ENCODE measurements at regions not wholly inside any gene's neighbourhood (a gene's known extent, or its start where the extent isn't known, plus 50 kb on each side); places are given as distances from the start of the nearest gene placed in this dataset.
"Not testable (repeated sequence)": the region's sequence is repeated elsewhere in the genome, so short reads cannot be mapped to it uniquely, and the experiment has no call there.

DNA sequence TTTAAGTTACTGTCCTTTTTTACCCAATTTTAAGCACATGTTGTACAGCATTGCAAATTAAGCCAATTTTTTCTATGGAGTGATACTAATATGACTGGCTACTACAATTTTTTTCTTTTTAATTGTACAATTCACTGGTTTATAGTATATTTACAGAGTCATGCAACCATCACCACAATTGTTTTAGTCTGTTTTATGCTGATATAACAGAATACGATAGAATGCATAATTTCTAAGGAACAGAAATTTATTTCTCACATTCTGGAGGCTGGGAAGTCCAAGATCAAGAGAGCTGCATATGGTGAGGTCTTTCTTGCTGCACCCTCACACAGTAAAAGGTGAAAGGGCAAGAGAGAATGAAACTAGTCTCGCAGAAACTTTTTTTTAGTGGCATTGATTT lies 125.3 kb downstream of the GLUD2 start:
- DNase-seq, result no peak

DNA sequence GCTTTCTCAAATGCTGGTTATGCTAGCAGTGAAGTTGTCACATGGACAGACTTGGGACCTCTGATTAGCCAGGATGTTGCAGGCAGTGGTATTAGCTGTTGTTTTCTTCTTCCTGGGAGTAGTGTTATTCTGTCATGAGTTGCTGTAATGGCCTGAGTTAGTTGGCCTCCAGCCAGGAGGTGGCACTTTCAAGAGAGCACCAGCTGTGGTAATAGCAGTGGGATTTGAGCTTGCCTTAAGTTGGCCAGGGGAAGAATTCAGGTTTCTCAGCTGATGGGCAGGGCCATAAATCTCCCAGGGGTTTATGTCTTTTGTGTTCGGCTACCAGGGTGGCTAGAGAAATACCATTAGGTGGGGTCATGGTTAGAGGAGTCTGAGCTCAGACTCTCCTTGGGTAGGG lies 132.6 kb downstream of the GLUD2 start:
- DNase-seq, result peak; percentile 28

GRCh38 chrX:121191779-121192178 lies 144.4 kb downstream of the GLUD2 start:
- DNase-seq, result no peak

DNA sequence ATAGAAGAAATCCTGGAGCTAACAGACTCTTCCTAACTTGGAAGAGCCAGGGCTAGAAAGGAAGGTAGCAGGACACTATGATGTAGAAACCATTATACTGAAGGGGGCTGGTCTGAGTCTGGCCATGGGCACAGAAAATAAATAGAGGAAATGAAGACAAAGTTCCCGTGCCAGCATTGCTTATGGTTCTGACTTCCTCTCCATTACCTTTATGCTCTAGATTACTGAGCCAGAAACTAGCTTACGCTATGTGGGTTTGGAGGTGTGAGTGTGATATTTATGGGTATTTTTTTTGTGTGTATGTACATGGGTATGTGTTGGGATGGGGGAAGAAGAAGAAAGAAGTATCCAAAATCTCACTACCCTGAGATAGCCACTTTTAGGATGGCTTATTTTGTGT lies 148.3 kb downstream of the GLUD2 start:
- no peak for DNase-seq

- not testable (repeated sequence) for DNase-seq
Measured at GRCh38 chrX:121196872-121197444, 149.5 kb downstream of the GLUD2 start.

- no peak for DNase-seq
Measured at GRCh38 chrX:121208563-121208962, 161.2 kb downstream of the GLUD2 start.

DNA sequence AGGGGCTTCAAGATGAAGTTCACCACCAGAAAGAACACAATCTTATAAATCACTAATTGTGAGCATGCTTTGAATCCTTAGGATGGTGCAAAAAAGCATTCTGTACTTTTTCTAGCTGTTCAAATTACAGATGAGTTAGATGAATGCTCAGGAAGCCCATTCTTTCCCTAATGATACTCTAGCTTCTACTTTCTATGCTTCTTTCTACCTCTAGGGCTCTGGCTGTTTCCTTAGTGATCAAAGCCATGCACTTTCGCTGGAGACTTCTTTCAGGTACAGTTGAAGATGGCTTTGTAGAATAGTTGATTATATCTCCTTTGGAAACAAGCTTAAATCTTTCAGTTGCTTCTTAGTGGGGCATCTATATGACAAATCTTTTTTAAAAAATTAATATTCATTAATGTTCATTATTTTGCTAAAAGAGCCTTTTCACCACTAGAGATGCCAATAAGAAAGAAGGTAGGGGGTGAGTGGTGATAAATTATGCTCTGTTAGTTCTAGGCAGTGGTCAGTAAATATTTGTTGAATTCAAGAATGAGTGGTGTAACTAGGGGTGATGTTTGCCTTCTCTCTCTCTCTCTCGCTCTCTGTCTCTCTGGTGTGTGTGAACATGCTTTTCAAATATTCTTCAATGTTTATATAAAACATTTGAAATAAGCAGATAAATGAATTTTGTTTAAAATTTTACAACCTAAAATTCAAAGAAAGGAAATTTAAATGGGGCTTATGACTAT lies 169.4 kb downstream of the GLUD2 start:
- no peak for DNase-seq

DNA sequence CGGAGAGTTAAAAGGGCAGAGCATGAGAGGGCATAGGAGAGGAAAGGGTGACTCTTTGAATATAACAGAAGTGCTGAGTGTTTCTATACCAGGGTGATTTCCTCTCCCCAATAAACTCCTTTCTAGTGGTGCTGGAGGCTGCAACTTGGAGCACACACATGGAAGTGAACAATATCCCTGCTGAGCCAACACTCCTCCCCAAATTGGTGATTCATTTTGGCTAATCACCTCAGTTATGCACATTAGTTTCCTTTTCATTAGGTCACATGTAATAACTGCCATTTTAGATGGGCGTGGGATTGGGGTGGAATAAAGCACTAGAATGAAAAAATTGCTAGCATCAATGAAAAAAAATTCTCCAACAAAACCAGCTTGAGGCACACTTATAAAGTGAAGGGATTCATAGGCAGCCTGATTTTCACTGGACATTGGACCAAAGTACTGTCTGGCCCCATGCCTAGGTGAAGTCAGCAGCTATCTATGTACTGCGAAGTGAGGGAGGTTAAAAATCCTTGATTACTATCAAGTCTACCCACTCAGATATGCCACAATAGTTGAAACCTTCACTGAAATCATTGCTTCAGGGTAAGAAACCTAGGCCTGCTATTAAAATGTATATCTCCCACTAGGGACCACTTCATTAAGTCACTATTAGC lies 174.0 kb downstream of the GLUD2 start:
- no peak for DNase-seq

- DNase-seq, result no peak
Measured at GRCh38 chrX:121227888-121228287, 180.5 kb downstream of the GLUD2 start.

GRCh38 chrX:121231566-121232358 lies 184.4 kb downstream of the GLUD2 start:
- no peak for DNase-seq

DNA sequence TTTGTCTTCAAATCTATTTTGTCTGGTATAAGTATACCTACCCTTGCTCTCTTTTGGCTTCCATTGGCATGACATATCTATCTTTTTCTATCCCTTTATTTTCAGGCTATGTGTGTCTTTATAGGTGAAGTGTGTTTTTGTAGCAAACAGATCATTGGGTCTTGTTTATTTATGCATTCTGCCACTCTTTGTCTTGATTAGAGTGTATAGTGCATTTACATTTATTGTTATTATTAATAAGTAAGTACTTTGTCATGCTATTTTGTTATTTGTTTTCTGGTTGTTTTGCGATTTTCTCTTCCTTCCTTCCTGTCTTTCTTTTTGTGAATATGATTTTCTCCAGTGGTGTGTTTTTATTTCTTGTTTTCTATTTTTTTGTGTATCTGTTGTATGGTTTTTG lies 188.6 kb downstream of the GLUD2 start:
- DNase-seq, result no peak

DNA sequence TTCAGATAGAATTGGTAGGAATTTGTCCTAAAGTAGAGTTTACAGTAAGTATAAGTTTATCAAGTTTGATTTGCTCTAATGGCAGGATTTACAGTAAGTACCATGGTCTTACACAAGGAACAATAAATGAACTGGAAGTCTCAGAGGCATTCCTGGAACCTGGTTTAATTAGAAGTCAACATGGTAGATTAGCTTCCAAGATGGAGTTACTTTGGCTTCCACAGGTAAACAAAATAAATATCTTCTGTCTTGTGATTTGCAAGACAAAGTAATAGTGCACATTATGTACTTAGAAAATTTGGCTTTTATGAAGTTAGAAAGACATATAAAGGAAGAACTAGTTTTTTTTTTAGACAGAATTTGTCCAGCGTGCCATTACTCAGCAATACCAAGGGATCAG lies 190.7 kb downstream of the GLUD2 start:
- no peak for DNase-seq

DNA sequence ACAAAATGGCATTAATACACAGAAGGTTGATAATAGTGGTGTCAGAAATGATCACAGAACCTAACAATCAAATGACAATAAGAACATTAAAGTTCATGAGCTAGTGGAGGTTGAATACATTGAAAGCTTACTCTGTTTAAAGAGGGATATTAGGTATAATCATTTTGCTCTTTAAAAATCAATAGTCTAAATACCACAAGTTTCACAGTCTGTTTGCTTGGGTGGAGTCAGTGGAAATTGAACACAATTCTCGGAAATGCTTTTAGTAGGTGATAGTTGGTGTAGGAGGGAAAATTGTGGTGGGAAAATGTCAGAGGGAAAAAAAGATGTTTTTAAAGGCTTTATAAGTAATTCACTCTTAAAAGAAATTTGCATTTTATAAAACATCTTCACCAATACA lies 197.1 kb downstream of the GLUD2 start:
- DNase-seq, result no peak

GRCh38 chrX:121245763-121246162 lies 198.4 kb downstream of the GLUD2 start:
- DNase-seq, result no peak

GRCh38 chrX:121254336-121254735 lies 206.9 kb downstream of the GLUD2 start:
- no peak for DNase-seq

DNA sequence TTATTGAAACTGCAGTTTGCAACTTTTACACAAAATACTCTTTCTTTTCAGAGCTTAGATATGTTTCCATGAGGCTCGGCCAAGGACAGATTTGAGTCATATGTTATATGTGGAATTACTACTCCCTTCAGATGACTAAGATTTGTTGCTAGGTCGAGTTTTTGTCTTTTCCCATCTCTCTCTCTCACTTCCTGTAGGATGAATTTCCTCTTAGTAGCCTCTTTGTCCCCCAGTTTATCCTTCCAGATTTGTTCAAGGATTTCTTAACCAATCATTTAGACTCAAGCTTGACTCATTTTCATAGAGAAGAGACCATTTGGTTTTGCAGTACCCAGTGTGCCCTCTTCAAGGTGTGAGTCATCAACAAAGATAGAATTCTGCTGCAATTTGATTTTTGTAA lies 209.2 kb downstream of the GLUD2 start:
- DNase-seq, result no peak

DNA sequence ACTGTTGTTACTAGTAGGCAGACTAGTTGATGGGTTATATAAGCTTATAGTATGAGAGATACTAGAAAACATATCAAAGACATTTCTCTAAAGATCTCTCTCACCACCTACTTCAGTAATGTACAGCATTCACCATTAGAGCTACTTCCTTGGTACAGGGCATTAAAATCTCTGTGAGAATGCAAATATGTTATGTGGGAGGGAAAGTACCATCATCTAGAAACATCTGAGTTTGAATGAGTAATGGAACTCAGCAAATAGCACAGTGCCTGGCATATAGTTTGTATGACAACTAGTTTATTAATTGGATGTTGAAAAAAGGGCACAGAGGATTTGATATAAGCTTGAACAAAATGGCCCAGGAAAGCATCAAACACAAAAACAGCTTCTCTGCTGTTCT lies 211.1 kb downstream of the GLUD2 start:
- DNase-seq, result no peak

GRCh38 chrX:121259170-121259569 lies 211.8 kb downstream of the GLUD2 start:
- no peak for DNase-seq

DNA sequence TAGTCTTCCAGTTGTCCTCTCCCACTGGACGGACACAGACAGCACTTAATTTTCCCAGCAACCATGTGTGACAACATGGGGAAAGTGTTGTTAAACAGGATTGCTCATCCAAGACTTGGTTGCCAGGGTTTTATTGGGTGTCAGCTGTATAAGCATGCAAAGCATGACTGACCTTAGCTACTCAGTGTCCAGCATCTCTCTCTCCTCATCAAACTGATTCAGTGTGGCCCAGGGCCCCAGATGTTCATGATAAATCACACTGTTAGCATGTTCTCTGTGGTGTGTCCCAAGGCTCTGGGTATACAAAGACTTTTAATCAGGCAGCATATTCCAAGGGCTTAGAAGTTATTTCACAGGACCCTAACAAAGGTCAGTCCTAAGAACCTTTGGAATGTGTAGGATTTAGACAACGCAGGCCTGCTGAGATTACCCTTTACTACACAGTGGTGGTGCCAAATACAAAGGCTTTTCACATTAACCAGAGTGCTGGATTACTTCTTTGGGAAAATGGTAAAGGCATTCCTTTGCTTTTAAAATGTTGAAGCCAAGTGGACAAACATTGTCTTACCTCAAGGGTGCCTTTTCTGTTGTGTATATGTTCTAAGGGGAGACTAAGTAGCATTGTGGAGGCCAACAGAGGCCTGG lies 213.3 kb downstream of the GLUD2 start:
- no peak for DNase-seq

- no peak for DNase-seq
Measured at GRCh38 chrX:121283921-121284320, 236.5 kb downstream of the GLUD2 start.

DNA sequence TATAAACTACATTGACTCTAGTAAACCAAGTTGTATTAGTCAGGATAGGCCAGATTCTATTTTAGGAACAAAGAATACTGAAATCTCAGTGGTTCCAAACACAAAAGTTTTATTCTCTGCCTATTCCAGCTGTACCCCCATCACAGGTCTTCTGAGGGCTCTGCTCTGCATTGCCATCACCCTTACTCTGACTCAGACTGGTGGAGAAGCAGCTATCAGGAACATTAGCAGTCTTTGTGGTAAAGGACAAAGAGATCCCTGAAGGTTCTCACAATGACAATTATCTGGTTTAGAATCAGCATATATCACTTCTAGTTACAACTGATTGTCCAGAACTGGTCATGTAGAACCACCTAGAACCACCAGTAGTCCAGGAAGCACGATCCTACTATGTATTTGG lies 251.1 kb downstream of the GLUD2 start:
- no peak for DNase-seq

DNA sequence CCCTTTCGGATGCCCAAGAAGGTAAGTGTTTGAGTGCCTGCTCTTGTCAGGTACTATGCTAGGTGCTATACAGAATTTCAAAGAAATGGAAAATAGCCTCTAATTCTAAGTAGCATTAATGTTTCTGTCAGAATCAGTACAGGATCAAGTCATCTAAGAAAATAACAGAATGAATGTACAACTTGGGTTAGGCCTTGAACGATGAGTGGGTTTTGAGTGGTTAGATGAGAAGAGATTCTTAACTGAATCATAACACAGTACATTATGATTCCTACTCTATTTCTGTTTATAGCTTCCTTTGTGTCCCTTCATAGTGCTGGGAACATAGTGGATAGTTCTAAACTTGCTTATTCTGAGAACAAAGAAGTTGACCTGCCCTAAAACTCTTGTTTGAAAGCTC lies 253.9 kb downstream of the GLUD2 start:
- no peak for DNase-seq

DNA sequence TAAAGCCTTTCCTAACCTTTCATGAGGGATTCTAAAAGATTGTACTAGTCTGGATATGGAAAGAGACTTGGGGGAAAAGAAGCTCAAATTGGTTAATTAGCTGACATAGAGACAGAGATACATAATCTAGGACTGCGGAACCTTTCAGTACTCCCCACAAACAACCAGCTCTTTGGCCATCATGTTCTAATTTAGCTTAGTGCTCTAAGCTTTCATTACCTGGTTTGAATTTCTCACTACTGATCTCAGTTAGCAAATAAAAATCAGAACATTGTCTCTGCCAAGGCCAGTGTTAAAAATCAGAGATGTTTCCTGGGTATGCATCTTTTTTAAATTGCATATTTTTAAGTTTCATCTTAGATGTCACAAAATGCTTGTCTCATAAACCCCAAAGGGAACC lies 254.4 kb downstream of the GLUD2 start:
- no peak for DNase-seq

Data from DMS 273 treated with DMSO at 0.1 percent for 48 hours (cell line).